ENCODE measurements at regions not wholly inside any gene's neighbourhood (a gene's known extent, or its start where the extent isn't known, plus 50 kb on each side); places are given as distances from the start of the nearest gene placed in this dataset.

- Mint-ChIP-seq H3K27ac (no peak overlapping the region), H3K36me3 (no peaks in the 10 kb centered on the region), H3K4me1 (no peaks in the 10 kb centered on the region), H3K27me3 (no peaks in the 10 kb centered on the region), H3K4me3 (no peak overlapping the region), H3K9me3 (peaks cover 4 to 15% (median 5%) of the 10 kb centered on the region in 3 donors)
- WGBS (ENCODE audit: insufficient coverage), result 67% methylated on average over 2 of the region's 3 CpGs
- ChIA-PET CTCF (no interaction called here), POLR2A (no interaction called here)
- Histone ChIP-seq H3K9me3 (no peaks in the 10 kb centered on the region), H3K4me1 (ENCODE audit: control insufficient read depth in 1 of 2, extremely low read depth in 1 of 2, insufficient read depth in 2 of 2, low read length in 2 of 2) (no peaks in the 10 kb centered on the region), H3K36me3 (ENCODE audit: control insufficient read depth in 2 of 2, extremely low read depth in 1 of 2, insufficient read depth in 1 of 2, low read length in 1 of 2) (no peaks in the 10 kb centered on the region), H3K27ac (ENCODE audit: low read length) (no peak overlapping the region), H3K4me3 (ENCODE audit: control insufficient read depth in 1 of 2, extremely low read depth in 1 of 2, low read length in 1 of 2) (no peak overlapping the region), H3K27me3 (replicated peaks in 1 of 2; ENCODE audit: control insufficient read depth in 2 of 2, extremely low read depth in 1 of 2, insufficient read depth in 2 of 2, low read length in 1 of 2) (no peaks in the 10 kb centered on the region)
- no peak for DNase-seq
- ATAC-seq (replicated peaks in 1 of 4), result no peak
Measured at GRCh38 chr13:104962411-104962810, 1573.1 kb downstream of the EFNB2 start.

GRCh38 chr13:104961246-104961645 lies 1574.2 kb downstream of the EFNB2 start:
- Histone ChIP-seq H3K9me3 (no peaks in the 10 kb centered on the region), H3K36me3 (ENCODE audit: control insufficient read depth in 2 of 2, extremely low read depth in 1 of 2, insufficient read depth in 1 of 2, low read length in 1 of 2) (no peaks in the 10 kb centered on the region), H3K4me1 (ENCODE audit: control insufficient read depth in 1 of 2, extremely low read depth in 1 of 2, insufficient read depth in 2 of 2, low read length in 2 of 2) (no peaks in the 10 kb centered on the region), H3K4me3 (ENCODE audit: control insufficient read depth in 1 of 2, extremely low read depth in 1 of 2, low read length in 1 of 2) (no peak overlapping the region), H3K27ac (ENCODE audit: low read length) (no peak overlapping the region), H3K27me3 (replicated peaks in 1 of 2; ENCODE audit: control insufficient read depth in 2 of 2, extremely low read depth in 1 of 2, insufficient read depth in 2 of 2, low read length in 1 of 2) (no peaks in the 10 kb centered on the region)
- Mint-ChIP-seq H3K27ac (no peak overlapping the region), H3K36me3 (no peaks in the 10 kb centered on the region), H3K9me3 (peaks cover 4 to 15% (median 5%) of the 10 kb centered on the region in 3 donors), H3K27me3 (no peaks in the 10 kb centered on the region), H3K4me3 (no peak overlapping the region), H3K4me1 (no peaks in the 10 kb centered on the region)
- DNase-seq, result no peak
- ATAC-seq (replicated peaks in 1 of 4), result no peak
- ChIA-PET CTCF (no interaction called here), POLR2A (no interaction called here)
- WGBS (ENCODE audit: insufficient coverage), result 92% methylated on average over 6 of the region's 6 CpGs

GRCh38 chr13:104954210-104954609 lies 1581.3 kb downstream of the EFNB2 start:
- Histone ChIP-seq H3K9me3 (no peaks in the 10 kb centered on the region), H3K27ac (ENCODE audit: low read length) (no peak overlapping the region), H3K4me3 (ENCODE audit: control insufficient read depth in 1 of 2, extremely low read depth in 1 of 2, low read length in 1 of 2) (no peak overlapping the region), H3K27me3 (replicated peaks in 1 of 2; ENCODE audit: control insufficient read depth in 2 of 2, extremely low read depth in 1 of 2, insufficient read depth in 2 of 2, low read length in 1 of 2) (no peaks in the 10 kb centered on the region), H3K4me1 (ENCODE audit: control insufficient read depth in 1 of 2, extremely low read depth in 1 of 2, insufficient read depth in 2 of 2, low read length in 2 of 2) (no peaks in the 10 kb centered on the region), H3K36me3 (ENCODE audit: control insufficient read depth in 2 of 2, extremely low read depth in 1 of 2, insufficient read depth in 1 of 2, low read length in 1 of 2) (no peaks in the 10 kb centered on the region)
- H3K27me3 Mint-ChIP-seq, result no peaks in the 10 kb centered on the region
- ChIA-PET POLR2A (interaction anchor here in 1 of 2 donors (0.6 kb wide), 1 partner anchor 21 kb away, joined by 4 read pairs; no protein-coding TSS in a partner anchor), CTCF (no interaction called here)
- H3K4me1 Mint-ChIP-seq, result no peaks in the 10 kb centered on the region
- H3K4me3 Mint-ChIP-seq, result no peak overlapping the region
- no peak overlapping the region for H3K27ac Mint-ChIP-seq
- peaks cover 0 to 5% (median 0%) of the 10 kb centered on the region in 3 donors for H3K9me3 Mint-ChIP-seq
- DNase-seq (no peak), ATAC-seq (replicated peaks in 1 of 4) (no peak)
- H3K36me3 Mint-ChIP-seq, result no peaks in the 10 kb centered on the region
- WGBS (ENCODE audit: insufficient coverage), result no CpG with 5 or more reads among the region's 2 CpGs

- peaks cover 0 to 5% (median 0%) of the 10 kb centered on the region in 3 donors for H3K9me3 Mint-ChIP-seq
- H3K27me3 ChIP-seq (replicated peaks in 1 of 2; ENCODE audit: control insufficient read depth in 2 of 2, extremely low read depth in 1 of 2, insufficient read depth in 2 of 2, low read length in 1 of 2), result no peaks in the 10 kb centered on the region
- H3K36me3 Mint-ChIP-seq, result no peaks in the 10 kb centered on the region
- no peaks in the 10 kb centered on the region for H3K4me1 Mint-ChIP-seq
- no peak overlapping the region for H3K27ac ChIP-seq (ENCODE audit: low read length)
- no peaks in the 10 kb centered on the region for H3K27me3 Mint-ChIP-seq
- POLR2A ChIA-PET, result no interaction called here
- no peak overlapping the region for H3K4me3 ChIP-seq (ENCODE audit: control insufficient read depth in 1 of 2, extremely low read depth in 1 of 2, low read length in 1 of 2)
- no peaks in the 10 kb centered on the region for H3K9me3 ChIP-seq
- no peak overlapping the region for H3K4me3 Mint-ChIP-seq
- ATAC-seq (replicated peaks in 1 of 4), result no peak
- 60% methylated on average over 1 of the region's 2 CpGs for WGBS (ENCODE audit: insufficient coverage)
- no peaks in the 10 kb centered on the region for H3K36me3 ChIP-seq (ENCODE audit: control insufficient read depth in 2 of 2, extremely low read depth in 1 of 2, insufficient read depth in 1 of 2, low read length in 1 of 2)
- no peaks in the 10 kb centered on the region for H3K4me1 ChIP-seq (ENCODE audit: control insufficient read depth in 1 of 2, extremely low read depth in 1 of 2, insufficient read depth in 2 of 2, low read length in 2 of 2)
- CTCF ChIA-PET, result no interaction called here
- no peak for DNase-seq
- H3K27ac Mint-ChIP-seq, result no peak overlapping the region
Measured at GRCh38 chr13:104953588-104953987, 1581.9 kb downstream of the EFNB2 start.

- Histone ChIP-seq H3K9me3 (no peaks in the 10 kb centered on the region), H3K27me3 (replicated peaks in 1 of 2; ENCODE audit: control insufficient read depth in 2 of 2, extremely low read depth in 1 of 2, insufficient read depth in 2 of 2, low read length in 1 of 2) (no peaks in the 10 kb centered on the region), H3K4me1 (ENCODE audit: control insufficient read depth in 1 of 2, extremely low read depth in 1 of 2, insufficient read depth in 2 of 2, low read length in 2 of 2) (no peaks in the 10 kb centered on the region), H3K36me3 (ENCODE audit: control insufficient read depth in 2 of 2, extremely low read depth in 1 of 2, insufficient read depth in 1 of 2, low read length in 1 of 2) (no peaks in the 10 kb centered on the region), H3K27ac (ENCODE audit: low read length) (no peak overlapping the region), H3K4me3 (ENCODE audit: control insufficient read depth in 1 of 2, extremely low read depth in 1 of 2, low read length in 1 of 2) (no peak overlapping the region)
- H3K9me3 Mint-ChIP-seq, result peaks cover 0 to 3% (median 0%) of the 10 kb centered on the region in 3 donors
- no peak overlapping the region for H3K4me3 Mint-ChIP-seq
- no peaks in the 10 kb centered on the region for H3K4me1 Mint-ChIP-seq
- 25% methylated on average over 1 of the region's 9 CpGs for WGBS (ENCODE audit: insufficient coverage)
- H3K36me3 Mint-ChIP-seq, result no peaks in the 10 kb centered on the region
- H3K27me3 Mint-ChIP-seq, result no peaks in the 10 kb centered on the region
- no peak for DNase-seq
- ATAC-seq (replicated peaks in 1 of 4), result no peak
- no peak overlapping the region for H3K27ac Mint-ChIP-seq
- CTCF ChIA-PET, result no interaction called here
- POLR2A ChIA-PET, result no interaction called here
Measured at GRCh38 chr13:104949840-104950740, 1585.4 kb downstream of the EFNB2 start.

GRCh38 chr13:104944176-104944575 lies 1591.3 kb downstream of the EFNB2 start:
- H3K4me1 ChIP-seq (ENCODE audit: control insufficient read depth in 1 of 2, extremely low read depth in 1 of 2, insufficient read depth in 2 of 2, low read length in 2 of 2), result no peaks in the 10 kb centered on the region
- POLR2A ChIA-PET, result no interaction called here
- H3K27ac ChIP-seq (ENCODE audit: low read length), result no peak overlapping the region
- Mint-ChIP-seq H3K27ac (no peak overlapping the region), H3K9me3 (no peaks in the 10 kb centered on the region), H3K4me3 (no peak overlapping the region), H3K4me1 (no peaks in the 10 kb centered on the region), H3K27me3 (no peaks in the 10 kb centered on the region), H3K36me3 (no peaks in the 10 kb centered on the region)
- no peak for DNase-seq
- WGBS (ENCODE audit: insufficient coverage), result no CpG with 5 or more reads among the region's 2 CpGs
- no peak for ATAC-seq (replicated peaks in 1 of 4)
- no peaks in the 10 kb centered on the region for H3K9me3 ChIP-seq
- no peak overlapping the region for H3K4me3 ChIP-seq (ENCODE audit: control insufficient read depth in 1 of 2, extremely low read depth in 1 of 2, low read length in 1 of 2)
- CTCF ChIA-PET, result no interaction called here
- no peaks in the 10 kb centered on the region for H3K27me3 ChIP-seq (replicated peaks in 1 of 2; ENCODE audit: control insufficient read depth in 2 of 2, extremely low read depth in 1 of 2, insufficient read depth in 2 of 2, low read length in 1 of 2)
- no peaks in the 10 kb centered on the region for H3K36me3 ChIP-seq (ENCODE audit: control insufficient read depth in 2 of 2, extremely low read depth in 1 of 2, insufficient read depth in 1 of 2, low read length in 1 of 2)
